ENCODE measurements at regions not wholly inside any gene's neighbourhood (a gene's known extent, or its start where the extent isn't known, plus 50 kb on each side); places are given as distances from the start of the nearest gene placed in this dataset.

GRCh38 chr18:1173593-1173992, 268.9 kb downstream of the ADCYAP1 start:
- in situ Hi-C loops (cut with MboI; ENCODE audit: low sequenced_read_pairs, unreplicated experiment) = no loop called here
- no peak for TF ChIP-seq CTCF (IDR thresholded peaks at IDR 0.05; ENCODE audit: borderline replicate concordance, control extremely low read depth, extremely low read depth, insufficient read depth, missing control alignments)
- DNase-seq (ENCODE audit: low spot score) = no peak

GRCh38 chr18:1177232-1177631, 272.6 kb downstream of the ADCYAP1 start:
- TF ChIP-seq CTCF (IDR thresholded peaks at IDR 0.05; ENCODE audit: borderline replicate concordance, control extremely low read depth, extremely low read depth, insufficient read depth, missing control alignments) = no peak
- in situ Hi-C loops (cut with MboI; ENCODE audit: low sequenced_read_pairs, unreplicated experiment) = no loop called here
- no peak for DNase-seq (ENCODE audit: low spot score)

- no peak for DNase-seq (ENCODE audit: low spot score)
- in situ Hi-C loops (cut with MboI; ENCODE audit: low sequenced_read_pairs, unreplicated experiment) = no loop called here
- no peak for TF ChIP-seq CTCF (IDR thresholded peaks at IDR 0.05; ENCODE audit: borderline replicate concordance, control extremely low read depth, extremely low read depth, insufficient read depth, missing control alignments)
Observed at GRCh38 chr18:1191341-1191740, 286.7 kb downstream of the ADCYAP1 start.

GRCh38 chr18:1213126-1213525, 308.5 kb downstream of the ADCYAP1 start:
- TF ChIP-seq CTCF (IDR thresholded peaks at IDR 0.05; ENCODE audit: borderline replicate concordance, control extremely low read depth, extremely low read depth, insufficient read depth, missing control alignments) = no peak
- DNase-seq (ENCODE audit: low spot score) = no peak
- in situ Hi-C loops (cut with MboI; ENCODE audit: low sequenced_read_pairs, unreplicated experiment) = no loop called here

- in situ Hi-C loops (cut with MboI; ENCODE audit: low sequenced_read_pairs, unreplicated experiment) = no loop called here
- TF ChIP-seq CTCF (IDR thresholded peaks at IDR 0.05; ENCODE audit: borderline replicate concordance, control extremely low read depth, extremely low read depth, insufficient read depth, missing control alignments) = no peak
- no peak for DNase-seq (ENCODE audit: low spot score)
Observed at GRCh38 chr18:1222880-1223279, 318.2 kb downstream of the ADCYAP1 start.

- no peak for DNase-seq (ENCODE audit: low spot score)
- TF ChIP-seq CTCF (IDR thresholded peaks at IDR 0.05; ENCODE audit: borderline replicate concordance, control extremely low read depth, extremely low read depth, insufficient read depth, missing control alignments) = no peak
- in situ Hi-C loops (cut with MboI; ENCODE audit: low sequenced_read_pairs, unreplicated experiment) = no loop called here
Observed at GRCh38 chr18:1227025-1227424, 322.4 kb downstream of the ADCYAP1 start.

GRCh38 chr18:1229634-1230033, 325.0 kb downstream of the ADCYAP1 start:
- TF ChIP-seq CTCF (IDR thresholded peaks at IDR 0.05; ENCODE audit: borderline replicate concordance, control extremely low read depth, extremely low read depth, insufficient read depth, missing control alignments) = no peak
- in situ Hi-C loops (cut with MboI; ENCODE audit: low sequenced_read_pairs, unreplicated experiment) = no loop called here
- DNase-seq (ENCODE audit: low spot score) = no peak
